HG03565 (cell line): ENCODE measurements at regions not wholly inside any gene's neighbourhood (a gene's known extent, or its start where the extent isn't known, plus 50 kb on each side); places are given as distances from the start of the nearest gene placed in this dataset.
"Not testable (repeated sequence)": the region's sequence is repeated elsewhere in the genome, so short reads cannot be mapped to it uniquely, and the experiment has no call there.

ENCODE experiments used
- ATAC-seq: cut with Tn5 transposase; IDR thresholded peaks from one replicate; pipeline ENCODE4 v1.9.1; 2021; ENCODE audit warnings: mild to moderate bottlenecking, moderate library complexity; ENCODE audit not compliant: unreplicated experiment

DNA sequence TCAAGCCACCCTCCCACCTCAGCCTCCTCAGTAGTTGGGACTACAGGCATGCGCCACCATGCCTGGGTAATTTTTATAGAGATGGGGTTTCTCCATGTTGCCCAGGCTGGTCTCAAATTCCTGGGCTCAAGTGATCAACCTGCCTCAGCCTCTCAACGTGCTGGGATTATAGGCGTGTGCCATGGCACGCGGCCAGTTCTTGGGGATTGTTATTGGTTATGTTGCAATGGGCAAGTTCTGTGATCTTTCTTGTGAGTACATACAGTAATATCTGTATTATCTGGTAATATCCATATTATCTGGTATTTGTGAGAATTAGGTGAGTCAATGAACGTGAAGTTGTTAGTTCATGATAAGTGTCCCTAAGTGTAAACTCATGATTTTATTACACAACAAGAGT, 90.3 kb upstream of the TBL1X start:
- ATAC-seq = no peak

DNA sequence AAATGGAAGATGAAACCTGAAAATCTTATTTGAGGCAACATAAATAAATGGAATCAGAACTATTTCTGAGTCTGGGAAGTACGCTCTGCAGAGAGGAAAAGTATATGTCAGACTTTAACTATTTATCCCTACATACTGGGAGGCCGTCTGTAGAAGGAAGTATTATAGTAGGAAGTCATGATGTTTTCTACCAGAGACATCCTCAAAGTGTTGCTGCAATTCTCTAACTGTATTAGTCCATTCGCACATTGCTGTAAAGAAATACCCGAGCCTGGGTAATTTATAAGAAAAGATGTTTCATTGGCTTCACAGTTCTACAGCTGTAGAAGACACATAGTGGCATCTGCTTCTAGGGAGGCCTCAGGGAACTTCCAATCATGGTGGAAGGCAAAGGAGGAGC, 88.7 kb upstream of the TBL1X start:
- no peak for ATAC-seq

GRCh38 chrX:9377216-9377615, 87.6 kb upstream of the TBL1X start:
- ATAC-seq = not testable (repeated sequence)

- ATAC-seq = no peak
These were observed 85.7 kb upstream of the TBL1X start for GRCh38 chrX:9378980-9379696.

DNA sequence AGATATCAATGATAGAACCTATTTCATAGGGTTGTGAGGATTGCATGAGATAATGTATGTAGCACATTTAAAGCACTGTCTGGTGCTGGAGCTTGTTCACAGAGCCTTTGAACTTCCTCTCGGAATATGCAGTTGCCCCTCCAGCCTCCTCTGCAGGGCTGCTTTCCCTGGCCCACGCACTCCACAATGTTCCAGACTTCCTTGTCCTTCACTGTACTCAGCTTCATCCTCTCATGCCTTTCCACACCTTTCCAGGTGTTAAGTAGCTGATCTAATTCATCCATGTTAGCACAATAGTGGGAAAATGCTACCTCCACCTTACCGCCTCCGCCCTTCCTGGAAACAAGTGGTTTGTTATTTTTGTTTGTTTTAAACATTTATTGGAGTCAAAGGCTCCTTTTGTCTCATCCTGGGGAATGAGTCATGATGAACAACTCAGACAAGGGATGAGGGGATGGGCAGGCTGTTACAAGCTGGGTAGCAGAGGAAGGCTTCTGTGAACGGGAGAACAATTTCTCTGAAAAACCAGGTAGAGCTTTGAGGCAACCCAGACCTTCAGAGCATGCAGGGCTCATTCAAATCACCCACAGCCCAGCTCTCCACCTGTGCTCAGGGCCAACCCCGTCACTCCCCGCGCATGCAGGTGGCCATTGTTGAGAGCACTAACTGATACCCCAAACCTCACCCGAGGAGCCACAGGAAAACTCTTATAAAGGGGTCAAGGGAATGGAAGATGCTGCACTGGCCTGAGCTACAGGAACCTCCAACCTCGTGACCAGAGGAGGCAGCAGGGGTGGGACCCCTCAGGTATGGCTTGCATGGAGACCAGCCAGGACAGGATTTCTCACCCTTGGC, 84.9 kb upstream of the TBL1X start:
- ATAC-seq = no peak

DNA sequence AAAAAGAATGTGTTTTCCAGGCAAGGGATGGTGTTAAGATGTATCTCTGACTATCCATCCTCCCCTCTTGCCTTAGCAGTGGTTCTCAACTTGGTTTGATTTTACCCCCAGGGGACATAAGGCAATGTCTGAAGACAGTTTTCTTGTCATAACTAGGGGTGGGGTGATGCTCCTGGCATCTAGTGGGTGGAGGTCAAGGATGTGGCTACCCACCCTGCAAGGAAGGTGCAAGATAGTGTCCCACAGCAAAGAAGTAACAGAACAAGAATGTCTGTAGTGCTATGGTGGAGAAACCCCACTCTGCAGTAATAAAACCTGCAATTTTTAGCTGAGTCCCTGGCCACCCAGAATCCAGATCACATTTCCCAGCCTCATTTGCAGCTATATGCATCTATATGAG, 81.2 kb upstream of the TBL1X start:
- no peak for ATAC-seq

GRCh38 chrX:9388450-9388849, 76.4 kb upstream of the TBL1X start:
- ATAC-seq = no peak

- no peak for ATAC-seq
These were observed 74.7 kb upstream of the TBL1X start for GRCh38 chrX:9390121-9390520.

GRCh38 chrX:9390693-9391368, 74.0 kb upstream of the TBL1X start:
- no peak for ATAC-seq

- no peak for ATAC-seq
These were observed 72.4 kb upstream of the TBL1X start for GRCh38 chrX:9392445-9392844.

DNA sequence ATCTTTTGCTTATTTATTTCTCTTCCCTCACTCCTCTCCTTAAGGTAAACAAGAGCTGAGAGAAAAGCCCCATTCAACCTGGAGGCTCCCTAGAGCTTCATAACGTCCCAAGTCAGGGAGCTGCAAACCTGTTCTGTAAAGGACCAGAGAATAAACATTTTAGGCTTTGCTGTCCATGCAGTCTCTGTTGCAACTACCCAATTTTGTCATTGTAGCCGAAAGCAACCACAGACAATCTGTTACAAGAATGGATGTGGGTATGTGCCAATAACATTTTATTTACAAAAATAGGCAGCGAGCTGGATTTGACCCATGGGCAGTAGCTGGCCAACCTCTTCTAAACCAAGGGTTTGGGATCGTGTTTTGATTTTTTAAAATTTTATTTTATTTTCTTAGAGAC, 71.3 kb upstream of the TBL1X start:
- ATAC-seq = no peak

DNA sequence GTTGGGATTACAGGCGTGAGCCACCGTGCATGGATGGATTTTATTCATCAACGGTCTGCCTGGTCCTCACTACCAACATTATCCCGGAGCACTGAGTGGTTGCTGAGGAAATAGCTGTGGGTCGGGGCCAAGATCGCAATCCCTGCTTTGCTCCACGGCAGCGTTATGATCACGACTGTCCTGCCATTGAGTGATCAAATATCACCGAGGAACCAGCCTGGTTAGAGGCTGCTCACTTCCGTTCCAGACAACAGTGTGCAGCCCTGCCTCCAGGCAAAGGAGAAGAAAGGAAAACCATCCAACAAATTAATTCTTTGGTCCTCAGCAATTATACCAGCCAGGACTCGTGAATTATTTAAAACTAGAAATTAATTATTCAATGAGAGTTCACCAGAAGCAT, 70.6 kb upstream of the TBL1X start:
- ATAC-seq = no peak

DNA sequence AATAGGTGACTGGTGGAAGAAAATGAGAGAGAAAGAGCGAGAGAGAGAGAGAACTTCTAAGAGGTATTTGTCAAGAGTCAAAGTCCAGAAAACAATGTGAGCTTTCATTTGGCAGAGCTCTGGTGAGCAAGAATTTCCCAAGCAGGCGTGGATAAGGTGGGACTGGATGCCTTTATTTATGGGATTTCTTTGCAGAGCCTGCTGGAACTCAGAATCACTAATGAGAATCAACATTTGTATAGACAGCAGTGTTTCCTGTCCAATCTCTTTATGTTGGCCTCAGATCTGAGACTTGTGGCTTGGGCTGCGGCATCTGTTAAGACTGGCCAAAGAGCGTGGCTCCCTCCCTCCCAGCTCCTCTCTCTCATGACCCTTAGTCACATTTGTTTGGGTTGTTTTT, 67.9 kb upstream of the TBL1X start:
- no peak for ATAC-seq

DNA sequence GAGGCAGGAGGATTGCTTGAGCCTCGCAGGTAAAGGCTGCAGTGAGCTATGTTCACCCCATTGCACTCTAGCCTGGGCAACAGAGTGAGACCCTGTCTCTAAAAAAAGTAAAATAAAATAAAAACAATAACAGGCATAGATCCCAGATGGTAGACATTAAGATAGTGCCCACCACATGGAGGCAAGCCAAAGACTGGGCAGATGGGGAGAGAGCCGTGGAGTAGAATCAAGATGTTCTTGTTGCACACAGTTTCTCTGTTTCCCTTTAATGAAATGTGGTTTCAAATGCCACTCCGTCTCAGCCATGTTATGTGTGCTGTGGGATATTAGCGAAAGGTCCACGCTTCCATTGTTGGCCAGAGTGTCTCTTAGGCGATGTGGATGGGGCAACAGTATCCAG, 63.8 kb upstream of the TBL1X start:
- no peak for ATAC-seq

GRCh38 chrX:9403374-9403773, 61.5 kb upstream of the TBL1X start:
- no peak for ATAC-seq

DNA sequence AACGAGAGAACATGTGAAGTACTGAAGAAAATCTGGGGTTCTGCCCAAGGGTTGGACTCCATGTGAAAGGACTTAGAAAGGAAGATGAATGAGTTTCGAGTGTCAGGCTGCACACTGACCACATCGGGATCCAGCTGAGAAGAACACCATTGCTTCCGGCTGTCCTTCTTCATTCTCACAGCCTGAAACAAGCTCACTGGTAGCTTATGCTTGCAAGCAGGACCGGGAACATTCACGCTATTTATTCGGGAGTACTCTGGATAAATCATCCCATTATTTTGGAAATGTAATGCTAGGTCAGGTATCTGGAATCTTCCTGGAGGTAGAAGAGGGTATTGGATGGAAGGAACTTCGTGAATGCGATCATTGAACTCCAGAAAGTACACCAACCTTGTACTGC, 59.2 kb upstream of the TBL1X start:
- ATAC-seq = not testable (repeated sequence)

- not testable (repeated sequence) for ATAC-seq
These were observed 54.0 kb upstream of the TBL1X start for GRCh38 chrX:9410889-9411288.

DNA sequence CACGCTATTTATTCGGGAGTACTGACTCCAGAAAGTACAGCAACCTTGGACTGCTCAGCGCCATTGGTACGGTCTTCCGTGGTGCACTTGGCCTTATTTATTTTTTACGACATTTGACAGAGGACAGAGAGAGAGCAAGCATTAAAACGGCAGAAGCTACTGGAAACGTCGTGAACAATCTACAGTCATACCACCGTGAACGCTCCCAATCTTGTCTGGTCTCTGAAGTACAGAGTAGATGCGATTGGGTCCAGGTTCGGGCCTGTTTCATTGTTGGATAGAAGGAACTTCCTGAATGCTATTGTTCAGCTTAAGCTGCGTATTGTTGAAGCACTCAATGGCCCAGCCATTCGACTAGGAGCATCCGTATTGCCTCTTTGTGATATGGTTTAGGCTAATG, 53.2 kb upstream of the TBL1X start:
- not testable (repeated sequence) for ATAC-seq

DNA sequence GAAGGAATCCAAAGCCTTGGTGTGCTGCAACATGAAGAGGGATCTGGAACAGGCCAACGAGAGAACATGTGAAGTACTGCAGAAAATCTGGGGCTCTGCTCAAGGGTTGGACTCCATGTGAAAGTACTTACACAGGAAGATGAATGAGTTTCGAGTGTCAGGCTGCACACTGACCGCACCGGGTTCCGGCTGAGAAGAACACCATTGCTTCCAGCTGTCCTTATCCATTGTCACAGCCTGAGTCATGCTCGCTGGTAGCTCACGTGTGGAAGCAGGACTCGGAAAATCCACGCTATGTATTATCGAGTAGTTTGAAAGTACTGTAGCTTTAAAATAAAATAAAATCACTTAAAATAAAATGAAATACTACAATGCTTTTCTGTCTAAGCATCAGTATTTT, 50.4 kb upstream of the TBL1X start:
- ATAC-seq = no peak
